Spleen (tissue), 11 donors: ENCODE measurements at regions not wholly inside any gene's neighbourhood (a gene's known extent, or its start where the extent isn't known, plus 50 kb on each side); places are given as distances from the start of the nearest gene placed in this dataset.

ENCODE experiments used
- DNase-seq: peaks from one replicate; pipeline ENCODE4 v3.0.0-alpha.2; 2020
- H3K27ac ChIP-seq, 8 donors: fragments of 200-600 bp; sonication (generic) in 7 of 8; 1 replicate in 4 of 8; 2 replicates in 4 of 8; pipeline versions ENCODE4 v1.5.0 to v1.8.0; 2016 to 2021; ENCODE audit warnings: inconsistent platforms in 4 of 8, mild to moderate bottlenecking in 4 of 8, moderate library complexity in 1 of 8
- H3K27me3 ChIP-seq, 7 donors: fragments of 200-600 bp; sonication (generic) in 6 of 7; replicated peaks in 1 of 7; 1 replicate in 4 of 7; 2 replicates in 3 of 7; pipeline versions ENCODE4 v1.5.0 to v1.8.0; 2016 to 2021; ENCODE audit warnings: inconsistent platforms in 3 of 7, mild to moderate bottlenecking in 1 of 7
- H3K36me3 ChIP-seq, 6 donors: fragments of 200-600 bp; sonication (generic) in 5 of 6; 1 replicate in 4 of 6; 2 replicates in 2 of 6; pipeline versions ENCODE4 v1.5.0 to v1.8.0; 2016 to 2021; ENCODE audit warnings: inconsistent platforms in 2 of 6
- H3K4me1 ChIP-seq, 6 donors: fragments of 200-600 bp; sonication (generic) in 5 of 6; 1 replicate in 3 of 6; 2 replicates in 3 of 6; pipeline versions ENCODE4 v1.5.0 to v1.8.0; 2016 to 2021; ENCODE audit warnings: inconsistent platforms in 3 of 6
- H3K4me3 ChIP-seq, 8 donors: fragments of 200-600 bp; sonication (generic) in 7 of 8; 1 replicate in 4 of 8; 2 replicates in 4 of 8; pipeline versions ENCODE4 v1.5.0 to v1.8.0; 2016 to 2021; ENCODE audit warnings: inconsistent platforms in 4 of 8, mild to moderate bottlenecking in 4 of 8, moderate library complexity in 2 of 8
- H3K9me3 ChIP-seq, 8 donors: fragments of 200-600 bp; sonication (generic) in 7 of 8; 1 replicate in 4 of 8; 2 replicates in 4 of 8; pipeline versions ENCODE4 v1.5.0 to v1.8.0; 2016 to 2021; ENCODE audit warnings: inconsistent platforms in 4 of 8
- CTCF ChIP-seq, 11 experiments: fragments of 200-600 bp in 7 of 11; fragments of 450-650 bp in 4 of 11; sonication (generic) in 4 of 11; IDR thresholded peaks in 8 of 11; conservative IDR thresholded peaks in 3 of 11; 1 replicate in 7 of 11; 2 replicates in 4 of 11; pipeline versions ENCODE4 v1.4.0 to v1.8.0; 2016 to 2021; ENCODE audit warnings: antibody characterized with exemption in 11 of 11, inconsistent platforms in 4 of 11, mild to moderate bottlenecking in 1 of 11
- POLR2A ChIP-seq, 3 donors: fragments of 450-650 bp; IDR thresholded peaks; one replicate each; pipeline ENCODE4 v1.5.1; 2017; ENCODE audit warnings: antibody characterized with exemption in 3 of 3, mild to moderate bottlenecking in 1 of 3
- POLR2AphosphoS5 ChIP-seq, 3 donors: sonication (generic); formaldehyde crosslinking; IDR thresholded peaks; one replicate each; pipeline ENCODE4 v1.5.1; 2017; ENCODE audit warnings: antibody characterized with exemption in 3 of 3
- WGBS, 5 donors: extraction: QIAGEN DNeasy Blood & Tissue Kit in 3 of 5; methylation state at CpG; one replicate each; pipeline versions ENCODE4 v1.1.5 to v1.1.7; 2013 to 2018; 5-methylcytosine and 5-hydroxymethylcytosine counted together
- intact Hi-C: fragments of 100-400 bp; cut with DNase I; formaldehyde crosslinking; loops from one replicate; pipeline ENCODE4 v1.15.0; 2023; ENCODE audit warnings: low total_unique reads
- donor health status: healthy with polysubstance abuse.
- donor health status: DM: no; HTN: no; CAD: no; lungs with moderate emphysema.
- donor health status: DM: no; HTN: no; CAD: no.
- donor health status: Bipolar disorder and iron deficiency.
- donor health status: healthy.
- donor health status: DM: no; HTN: no; CAD: no.
- donor health status: DM: yes; HTN: yes; CAD: no.

GRCh38 chr4:149927514-149927913, 111.9 kb upstream of the IQCM start:
- 90 to 97% (median 92%) methylated on average over 3 of the region's 3 CpGs for WGBS, 5 donors
- H3K27me3 ChIP-seq, result no peaks in the 10 kb centered on the region
- H3K4me3 ChIP-seq, result no peak overlapping the region
- H3K9me3 ChIP-seq, result no peaks in the 10 kb centered on the region
- no peak overlapping the region for H3K27ac ChIP-seq
- no peaks in the 10 kb centered on the region for H3K4me1 ChIP-seq
- no peak for DNase-seq
- TF ChIP-seq POLR2A (IDR thresholded peaks at IDR 0.05) (no peak), POLR2AphosphoS5 (IDR thresholded peaks at IDR 0.05) (no peak), CTCF (IDR thresholded peaks at IDR 0.05 in 8 of 11, conservative IDR thresholded peaks at IDR 0.05 in 3 of 11) (no peak)
- intact Hi-C loops, result no loop called here
- H3K36me3 ChIP-seq, result no peaks in the 10 kb centered on the region

- no peak overlapping the region for H3K27ac ChIP-seq
- no peak overlapping the region for H3K4me3 ChIP-seq
- H3K4me1 ChIP-seq, result no peaks in the 10 kb centered on the region
- 91 to 100% (median 93%) methylated on average over 1 of the region's 1 CpG for WGBS, 5 donors
- TF ChIP-seq POLR2A (IDR thresholded peaks at IDR 0.05) (no peak), POLR2AphosphoS5 (IDR thresholded peaks at IDR 0.05) (no peak), CTCF (IDR thresholded peaks at IDR 0.05 in 8 of 11, conservative IDR thresholded peaks at IDR 0.05 in 3 of 11) (no peak)
- intact Hi-C loops, result no loop called here
- no peaks in the 10 kb centered on the region for H3K27me3 ChIP-seq
- H3K9me3 ChIP-seq, result no peaks in the 10 kb centered on the region
- no peaks in the 10 kb centered on the region for H3K36me3 ChIP-seq
- no peak for DNase-seq
Observed at GRCh38 chr4:149928507-149928906, 112.9 kb upstream of the IQCM start.

GRCh38 chr4:149931431-149931830, 115.8 kb upstream of the IQCM start:
- intact Hi-C loops, result no loop called here
- H3K27me3 ChIP-seq, result no peaks in the 10 kb centered on the region
- H3K4me3 ChIP-seq, result no peak overlapping the region
- WGBS, 5 donors, result 47 to 74% (median 66%) methylated on average over 2 of the region's 2 CpGs
- H3K27ac ChIP-seq, result no peak overlapping the region
- TF ChIP-seq POLR2AphosphoS5 (IDR thresholded peaks at IDR 0.05) (no peak), POLR2A (IDR thresholded peaks at IDR 0.05) (no peak), CTCF (IDR thresholded peaks at IDR 0.05 in 8 of 11, conservative IDR thresholded peaks at IDR 0.05 in 3 of 11) (no peak)
- no peaks in the 10 kb centered on the region for H3K9me3 ChIP-seq
- no peak for DNase-seq
- H3K36me3 ChIP-seq, result no peaks in the 10 kb centered on the region
- H3K4me1 ChIP-seq, result no peaks in the 10 kb centered on the region

GRCh38 chr4:149932188-149932587, 116.5 kb upstream of the IQCM start:
- no peak for DNase-seq
- no peaks in the 10 kb centered on the region for H3K36me3 ChIP-seq
- H3K4me1 ChIP-seq, result no peaks in the 10 kb centered on the region
- WGBS, 5 donors, result 74 to 85% (median 80%) methylated on average over 3 of the region's 3 CpGs
- H3K27ac ChIP-seq, result no peak overlapping the region
- no peaks in the 10 kb centered on the region for H3K9me3 ChIP-seq
- intact Hi-C loops, result no loop called here
- H3K27me3 ChIP-seq, result no peaks in the 10 kb centered on the region
- TF ChIP-seq POLR2AphosphoS5 (IDR thresholded peaks at IDR 0.05), result no peak
- TF ChIP-seq CTCF (IDR thresholded peaks at IDR 0.05 in 8 of 11, conservative IDR thresholded peaks at IDR 0.05 in 3 of 11), result no peak
- no peak for TF ChIP-seq POLR2A (IDR thresholded peaks at IDR 0.05)
- H3K4me3 ChIP-seq, result no peak overlapping the region
